OCI-LY7 (cell line): ENCODE measurements at regions not wholly inside any gene's neighbourhood (a gene's known extent, or its start where the extent isn't known, plus 50 kb on each side); places are given as distances from the start of the nearest gene placed in this dataset.

Source experiments
- BruUV-seq: library from RNA; stranded (reverse); fragments of 400-500 nt; replicated peaks from 2 replicates; lab custom pipeline; 2021; lab: Mats Ljungman, UMichigan
- CTCF ChIA-PET: fragments of 300-600 bp; sonication (Branson Sonifier 250); formaldehyde crosslinking; loops from one replicate; lab custom pipeline; 2022; ENCODE audit warnings: antibody characterized with exemption; ENCODE audit not compliant: unreplicated experiment; lab: Charles Lee
- POLR2A ChIA-PET: fragments of 300-600 bp; sonication (Branson Sonifier 250); formaldehyde crosslinking; loops from one replicate; lab custom pipeline; 2022; ENCODE audit warnings: antibody characterized with exemption; lab: Charles Lee
- DNase-seq: peaks from one replicate; pipeline ENCODE4 v3.0.0-alpha.2; 2015; ENCODE audit warnings: low spot score
- H2AFZ ChIP-seq: fragments of 200-600 bp; sonication (generic), shearing (Covaris generic); 2 replicates; pipeline ENCODE4 v1.6.1; 2014; ENCODE audit warnings: mild to moderate bottlenecking, antibody characterized with exemption, low read length, moderate library complexity
- H3K27ac ChIP-seq: fragments of 200-600 bp; sonication (generic); 2 replicates; pipeline ENCODE4 v1.5.1; 2014; ENCODE audit warnings: mixed run types, low read depth, mild to moderate bottlenecking, moderate library complexity, low read length, inconsistent platforms; ENCODE audit not compliant: poor library complexity, severe bottlenecking
- H3K36me3 ChIP-seq: fragments of 200-600 bp; sonication (generic); 2 replicates; pipeline ENCODE4 v1.6.1; 2014; ENCODE audit warnings: mild to moderate bottlenecking, antibody characterized with exemption, low read length, moderate library complexity, mixed read lengths; ENCODE audit not compliant: insufficient read depth
- H3K4me1 ChIP-seq: fragments of 200-600 bp; sonication (generic); 2 replicates; pipeline ENCODE4 v1.5.1; 2014; ENCODE audit warnings: mild to moderate bottlenecking, low read length; ENCODE audit not compliant: insufficient read depth, poor library complexity, severe bottlenecking
- H3K4me2 ChIP-seq: fragments of 200-600 bp; sonication (generic); 2 replicates; pipeline ENCODE4 v1.6.1; 2014; ENCODE audit warnings: mild to moderate bottlenecking, low read length
- H3K4me3 ChIP-seq: fragments of 200-600 bp; sonication (generic); 2 replicates; pipeline ENCODE4 v1.5.1; 2014; ENCODE audit warnings: mild to moderate bottlenecking, low read depth, low read length; ENCODE audit not compliant: poor library complexity, severe bottlenecking
- H3K79me2 ChIP-seq: fragments of 200-600 bp; sonication (generic); 2 replicates; pipeline ENCODE4 v1.6.1; 2016; ENCODE audit warnings: low read depth, mild to moderate bottlenecking, low read length, moderate library complexity, mixed read lengths; ENCODE audit not compliant: insufficient read depth
- H3K9me2 ChIP-seq: fragments of 200-600 bp; sonication (generic); 2 replicates; pipeline ENCODE4 v1.6.1; 2016; ENCODE audit warnings: mild to moderate bottlenecking, low read length, mixed read lengths; ENCODE audit not compliant: insufficient read depth
- H3K9me3 ChIP-seq: fragments of 200-600 bp; sonication (generic); 2 replicates; pipeline ENCODE4 v1.6.1; 2014; ENCODE audit warnings: mild to moderate bottlenecking, mixed run types, low read length, mixed read lengths
- H4K20me1 ChIP-seq: fragments of 200-600 bp; sonication (generic); 2 replicates; pipeline ENCODE4 v1.6.1; 2014; ENCODE audit warnings: mild to moderate bottlenecking, antibody characterized with exemption, low read length, moderate library complexity, mixed read lengths; ENCODE audit not compliant: insufficient read depth
- CTCF ChIP-seq: fragments of 200-600 bp; sonication (generic); conservative IDR thresholded peaks from 2 replicates; pipeline ENCODE4 v1.5.1; 2014; ENCODE audit warnings: mild to moderate bottlenecking, antibody characterized with exemption, low read length, moderate library complexity, mixed read lengths
- EZH2phosphoT487 ChIP-seq: fragments of 200-600 bp; sonication (generic); IDR thresholded peaks from 2 replicates; pipeline ENCODE4 v1.6.1; 2018; ENCODE audit warnings: low read depth, borderline replicate concordance, mild to moderate bottlenecking, mixed run types, antibody characterized with exemption, low read length, moderate library complexity, mixed read lengths
- intact Hi-C: fragments of 100-400 bp; cut with micrococcal nuclease; formaldehyde crosslinking; loops from one replicate; pipeline ENCODE4 v1.10.0; 2022; ENCODE audit not compliant: unreplicated experiment

GRCh38 chr6:148693882-148694484, 52.8 kb upstream of the UST start:
- Histone ChIP-seq H2AFZ (peak overlapping the region; percentile 97), H4K20me1 (no peaks in the 10 kb centered on the region), H3K36me3 (no peaks in the 10 kb centered on the region), H3K79me2 (no peaks in the 10 kb centered on the region), H3K4me3 (peak overlapping the region; percentile 25), H3K9me2 (no peaks in the 10 kb centered on the region), H3K9me3 (peaks cover 6% of the 10 kb centered on the region; the same call in 1 of the 2 replicates), H3K4me1 (peaks cover 16% of the 10 kb centered on the region), H3K4me2 (peak overlapping the region; percentile 33), H3K27ac (peak overlapping the region; percentile 61)
- intact Hi-C loops, result no loop called here
- DNase-seq, result peak; percentile 76
- BruUV-seq, result TSS peak; percentile 69
- ChIA-PET CTCF (interaction anchor here (0.8 kb wide), 1 partner anchor 11 kb away, joined by 3 read pairs; no protein-coding TSS in a partner anchor), POLR2A (interaction anchor here (0.7 to 2.5 kb wide), 5 partner anchors 8 to 1116 kb away, joined by 3 to 15 read pairs (median 3); no protein-coding TSS in a partner anchor)
- TF ChIP-seq EZH2phosphoT487 (no peak), CTCF (no peak)
